ENCODE measurements at regions not wholly inside any gene's neighbourhood (a gene's known extent, or its start where the extent isn't known, plus 50 kb on each side); places are given as distances from the start of the nearest gene placed in this dataset.

DNA sequence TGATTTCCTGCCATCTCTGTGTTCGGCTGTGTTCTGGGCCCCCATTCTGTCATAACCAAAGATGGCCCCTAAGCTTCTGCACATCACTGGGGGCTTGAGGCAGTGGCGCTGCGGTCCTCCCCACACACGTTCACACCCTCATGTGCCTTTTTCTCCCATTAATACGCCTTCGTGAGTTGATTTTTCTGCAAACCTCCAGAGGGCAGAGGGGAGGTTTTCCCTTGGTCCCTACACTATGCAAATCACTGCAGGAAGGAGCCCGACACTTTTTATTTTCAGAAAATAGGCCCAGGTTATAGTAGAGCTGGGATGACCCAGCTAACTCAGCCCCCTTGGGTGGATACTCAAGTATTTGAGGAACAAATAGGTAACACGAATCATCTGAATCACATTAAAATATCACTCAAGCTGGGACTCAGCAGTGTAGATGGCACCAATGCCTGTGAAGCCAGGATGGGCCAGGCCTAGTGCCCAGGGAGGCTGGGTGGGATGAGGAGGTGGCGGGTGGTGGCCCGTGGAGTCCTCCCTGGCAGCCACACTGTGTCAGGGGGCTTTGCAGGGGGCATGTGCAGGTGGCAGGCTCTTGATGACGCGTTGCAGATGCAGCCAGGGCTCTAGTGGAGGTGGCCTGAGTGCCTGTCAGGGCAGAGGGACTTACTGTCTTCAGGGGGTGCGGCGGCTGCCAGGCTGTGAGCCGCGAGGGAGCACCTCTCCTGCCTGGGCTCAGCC, 234.3 kb downstream of the TEX29 start:
- Histone ChIP-seq H3K4me1 (ENCODE audit: insufficient read depth, low read length) (no peaks in the 10 kb centered on the region), H3K4me3 (ENCODE audit: insufficient read depth, low read depth, low read length) (no peak overlapping the region), H3K9ac (ENCODE audit: low read length) (no peak overlapping the region), H2AFZ (ENCODE audit: low read depth, low read length) (no peak overlapping the region), H3K4me2 (ENCODE audit: low read length) (no peak overlapping the region), H3K27me3 (ENCODE audit: insufficient read depth, low read length) (no peaks in the 10 kb centered on the region), H3K9me3 (ENCODE audit: insufficient read depth, low read depth, low read length) (peaks cover 8% of the 10 kb centered on the region), H3K79me2 (ENCODE audit: insufficient read depth, low read length) (no peaks in the 10 kb centered on the region), H4K20me1 (ENCODE audit: insufficient read depth, low read length) (no peaks in the 10 kb centered on the region), H3K36me3 (ENCODE audit: insufficient read depth, low read length) (no peaks in the 10 kb centered on the region), H3K27ac (ENCODE audit: low read depth, low read length) (no peak overlapping the region)
- FAIRE-seq (no peak), DNase-seq (ENCODE audit: low read depth) (no peak)
- no peak for TF ChIP-seq EZH2 (IDR thresholded peaks at IDR 0.05; ENCODE audit: insufficient read depth, low read length)
- TF ChIP-seq, protein P1, sequence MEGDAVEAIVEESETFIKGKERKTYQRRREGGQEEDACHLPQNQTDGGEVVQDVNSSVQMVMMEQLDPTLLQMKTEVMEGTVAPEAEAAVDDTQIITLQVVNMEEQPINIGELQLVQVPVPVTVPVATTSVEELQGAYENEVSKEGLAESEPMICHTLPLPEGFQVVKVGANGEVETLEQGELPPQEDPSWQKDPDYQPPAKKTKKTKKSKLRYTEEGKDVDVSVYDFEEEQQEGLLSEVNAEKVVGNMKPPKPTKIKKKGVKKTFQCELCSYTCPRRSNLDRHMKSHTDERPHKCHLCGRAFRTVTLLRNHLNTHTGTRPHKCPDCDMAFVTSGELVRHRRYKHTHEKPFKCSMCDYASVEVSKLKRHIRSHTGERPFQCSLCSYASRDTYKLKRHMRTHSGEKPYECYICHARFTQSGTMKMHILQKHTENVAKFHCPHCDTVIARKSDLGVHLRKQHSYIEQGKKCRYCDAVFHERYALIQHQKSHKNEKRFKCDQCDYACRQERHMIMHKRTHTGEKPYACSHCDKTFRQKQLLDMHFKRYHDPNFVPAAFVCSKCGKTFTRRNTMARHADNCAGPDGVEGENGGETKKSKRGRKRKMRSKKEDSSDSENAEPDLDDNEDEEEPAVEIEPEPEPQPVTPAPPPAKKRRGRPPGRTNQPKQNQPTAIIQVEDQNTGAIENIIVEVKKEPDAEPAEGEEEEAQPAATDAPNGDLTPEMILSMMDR (IDR thresholded peaks at IDR 0.05; ENCODE audit: insufficient read depth, low read depth, low read length) = no peak
- no peak overlapping the region for H3K4me3 Mint-ChIP-seq (ENCODE audit: unreplicated experiment)
- peaks cover 2% of the 10 kb centered on the region for H3K36me3 Mint-ChIP-seq (ENCODE audit: low read depth, unreplicated experiment)
- peaks cover 54% of the 10 kb centered on the region for H3K27me3 Mint-ChIP-seq (ENCODE audit: low read depth, unreplicated experiment)
- no peaks in the 10 kb centered on the region for H3K4me1 Mint-ChIP-seq (ENCODE audit: low read depth, unreplicated experiment)
- H3K9me3 Mint-ChIP-seq (ENCODE audit: unreplicated experiment) = peaks cover 4% of the 10 kb centered on the region
- H3K27ac Mint-ChIP-seq (ENCODE audit: unreplicated experiment) = no peak overlapping the region

DNA sequence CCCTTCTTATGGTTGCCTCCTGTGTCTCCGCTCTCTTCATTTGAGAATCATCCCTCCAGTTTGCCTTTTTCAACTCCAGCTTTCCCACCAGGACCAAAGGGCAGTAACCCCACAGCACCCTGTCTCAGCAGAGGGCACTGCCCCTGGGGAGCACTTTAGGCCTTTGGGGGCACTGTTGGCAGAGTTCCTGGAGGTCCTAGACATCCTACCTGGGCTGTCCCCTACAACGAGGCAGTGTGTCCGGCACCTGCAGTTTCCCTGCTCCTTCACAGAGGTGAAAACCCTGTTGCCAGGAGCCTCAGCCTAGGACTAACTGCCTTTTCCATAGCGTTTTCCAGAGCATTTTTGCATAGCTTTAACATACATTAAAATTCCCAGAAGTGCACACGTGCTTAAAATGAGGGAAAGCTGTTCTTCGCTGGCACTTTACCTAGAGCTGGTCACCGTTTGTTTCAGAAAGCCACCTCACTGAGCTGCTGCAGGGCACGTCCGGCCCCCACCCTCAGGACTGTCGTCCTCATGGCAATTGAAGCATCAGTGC, 234.9 kb downstream of the TEX29 start:
- H3K36me3 Mint-ChIP-seq (ENCODE audit: low read depth, unreplicated experiment) = peaks cover 2% of the 10 kb centered on the region
- H3K9me3 Mint-ChIP-seq (ENCODE audit: unreplicated experiment) = no peaks in the 10 kb centered on the region
- no peak for FAIRE-seq
- no peak overlapping the region for H3K4me3 ChIP-seq (ENCODE audit: insufficient read depth, low read depth, low read length)
- H3K9me3 ChIP-seq (ENCODE audit: insufficient read depth, low read depth, low read length) = peaks cover 8% of the 10 kb centered on the region
- no peaks in the 10 kb centered on the region for H3K4me1 Mint-ChIP-seq (ENCODE audit: low read depth, unreplicated experiment)
- H3K9ac ChIP-seq (ENCODE audit: low read length) = no peak overlapping the region
- H2AFZ ChIP-seq (ENCODE audit: low read depth, low read length) = no peak overlapping the region
- peaks cover 49% of the 10 kb centered on the region for H3K27me3 Mint-ChIP-seq (ENCODE audit: low read depth, unreplicated experiment)
- H3K27ac ChIP-seq (ENCODE audit: low read depth, low read length) = no peak overlapping the region
- H3K36me3 ChIP-seq (ENCODE audit: insufficient read depth, low read length) = no peaks in the 10 kb centered on the region
- no peaks in the 10 kb centered on the region for H3K27me3 ChIP-seq (ENCODE audit: insufficient read depth, low read length)
- no peak overlapping the region for H3K27ac Mint-ChIP-seq (ENCODE audit: unreplicated experiment)
- no peak for TF ChIP-seq EZH2 (IDR thresholded peaks at IDR 0.05; ENCODE audit: insufficient read depth, low read length)
- H4K20me1 ChIP-seq (ENCODE audit: insufficient read depth, low read length) = no peaks in the 10 kb centered on the region
- H3K4me2 ChIP-seq (ENCODE audit: low read length) = no peak overlapping the region
- no peak for DNase-seq (ENCODE audit: low read depth)
- H3K4me3 Mint-ChIP-seq (ENCODE audit: unreplicated experiment) = no peak overlapping the region
- H3K4me1 ChIP-seq (ENCODE audit: insufficient read depth, low read length) = no peaks in the 10 kb centered on the region
- no peaks in the 10 kb centered on the region for H3K79me2 ChIP-seq (ENCODE audit: insufficient read depth, low read length)

GRCh38 chr13:111555903-111556302, 235.5 kb downstream of the TEX29 start:
- Histone ChIP-seq H3K27ac (ENCODE audit: low read depth, low read length) (no peak overlapping the region), H3K4me2 (ENCODE audit: low read length) (no peak overlapping the region), H3K9ac (ENCODE audit: low read length) (no peak overlapping the region), H3K27me3 (ENCODE audit: insufficient read depth, low read length) (no peaks in the 10 kb centered on the region), H3K4me1 (ENCODE audit: insufficient read depth, low read length) (no peaks in the 10 kb centered on the region), H2AFZ (ENCODE audit: low read depth, low read length) (no peak overlapping the region), H3K9me3 (ENCODE audit: insufficient read depth, low read depth, low read length) (peaks cover 8% of the 10 kb centered on the region), H3K36me3 (ENCODE audit: insufficient read depth, low read length) (no peaks in the 10 kb centered on the region), H4K20me1 (ENCODE audit: insufficient read depth, low read length) (no peaks in the 10 kb centered on the region), H3K4me3 (ENCODE audit: insufficient read depth, low read depth, low read length) (no peak overlapping the region), H3K79me2 (ENCODE audit: insufficient read depth, low read length) (no peaks in the 10 kb centered on the region)
- Mint-ChIP-seq H3K36me3 (ENCODE audit: low read depth, unreplicated experiment) (peaks cover 2% of the 10 kb centered on the region), H3K9me3 (ENCODE audit: unreplicated experiment) (no peaks in the 10 kb centered on the region), H3K4me3 (ENCODE audit: unreplicated experiment) (no peak overlapping the region), H3K27ac (ENCODE audit: unreplicated experiment) (no peak overlapping the region), H3K27me3 (ENCODE audit: low read depth, unreplicated experiment) (peaks cover 43% of the 10 kb centered on the region), H3K4me1 (ENCODE audit: low read depth, unreplicated experiment) (peaks cover under 1% of the 10 kb centered on the region)
- TF ChIP-seq, protein P1 (IDR thresholded peaks at IDR 0.05; ENCODE audit: insufficient read depth, low read depth, low read length) = no peak
- TF ChIP-seq EZH2 (IDR thresholded peaks at IDR 0.05; ENCODE audit: insufficient read depth, low read length) = no peak
- FAIRE-seq = no peak
- no peak for DNase-seq (ENCODE audit: low read depth)
